Activated CD4-positive, alpha-beta memory T cell treated with anti-CD3 and anti-CD28 coated beads, Interleukin-2, amount 10 ng/mL, durations not matched to agents 7 days and 5 days (primary cell): ENCODE measurements at regions not wholly inside any gene's neighbourhood (a gene's known extent, or its start where the extent isn't known, plus 50 kb on each side); places are given as distances from the start of the nearest gene placed in this dataset.

Experiments
- CTCF ChIA-PET: fragments of 350-600 bp; sonication (Branson Sonifier 250); formaldehyde crosslinking; loops from one replicate; lab custom pipeline; 2021; ENCODE audit warnings: antibody characterized with exemption, inconsistent platforms; lab: Charles Lee
- POLR2A ChIA-PET: fragments of 350-600 bp; sonication (Branson Sonifier 250); formaldehyde crosslinking; loops from one replicate; lab custom pipeline; 2021; ENCODE audit warnings: antibody characterized with exemption; lab: Charles Lee
- DNase-seq: peaks from one replicate; pipeline ENCODE4 v3.0.0-alpha.2; 2020
- H3K27ac Mint-ChIP-seq: one replicate; pipeline ENCODE4 v1.8.0; 2021; ENCODE audit warnings: mild to moderate bottlenecking, mixed read lengths
- H3K27me3 Mint-ChIP-seq: one replicate; pipeline ENCODE4 v1.8.0; 2021; ENCODE audit warnings: mixed read lengths
- H3K36me3 Mint-ChIP-seq: one replicate; pipeline ENCODE4 v1.8.0; 2021; ENCODE audit warnings: low read depth, mixed read lengths
- H3K4me1 Mint-ChIP-seq: one replicate; pipeline ENCODE4 v1.8.0; 2021; ENCODE audit warnings: mixed read lengths
- H3K4me3 Mint-ChIP-seq: one replicate; pipeline ENCODE4 v1.8.0; 2021; ENCODE audit warnings: mild to moderate bottlenecking, mixed read lengths
- H3K9me3 Mint-ChIP-seq: one replicate; pipeline ENCODE4 v1.8.0; 2021; ENCODE audit warnings: mixed read lengths

GRCh38 chr12:4119157-4119761 lies 154.3 kb upstream of the CCND2 start:
- Mint-ChIP-seq H3K27ac (peak overlapping the region; percentile 90), H3K4me1 (peaks cover 63% of the 10 kb centered on the region), H3K4me3 (peak overlapping the region; percentile 63), H3K36me3 (no peaks in the 10 kb centered on the region), H3K9me3 (no peaks in the 10 kb centered on the region), H3K27me3 (peaks cover 8% of the 10 kb centered on the region)
- peak; percentile 56 for DNase-seq
- ChIA-PET CTCF (interaction anchor here (0.6 to 7.8 kb wide), 6 partner anchors 12 to 182 kb away, joined by 3 to 78 read pairs (median 20); no protein-coding TSS in a partner anchor), POLR2A (interaction anchor here (0.7 to 12.1 kb wide), 7 partner anchors 11 to 158 kb away, joined by 3 to 170 read pairs (median 6); partner anchors contain the start of gene CCND2)

GRCh38 chr12:4118601-4119156 lies 154.9 kb upstream of the CCND2 start:
- POLR2A ChIA-PET: interaction anchor here (1.0 to 12.1 kb wide), 10 partner anchors 11 to 163 kb away, joined by 3 to 170 read pairs (median 10); partner anchors contain the start of gene CCND2
- H3K4me1 Mint-ChIP-seq: peaks cover 66% of the 10 kb centered on the region
- H3K27me3 Mint-ChIP-seq: peaks cover 8% of the 10 kb centered on the region
- peak overlapping the region; percentile 63 for H3K4me3 Mint-ChIP-seq
- peak overlapping the region; percentile 90 for H3K27ac Mint-ChIP-seq
- H3K36me3 Mint-ChIP-seq: no peaks in the 10 kb centered on the region
- DNase-seq: no peak
- CTCF ChIA-PET: interaction anchor here (0.6 to 7.8 kb wide), 7 partner anchors 12 to 222 kb away, joined by 3 to 78 read pairs (median 5); no protein-coding TSS in a partner anchor
- no peaks in the 10 kb centered on the region for H3K9me3 Mint-ChIP-seq

GRCh38 chr12:4118017-4118510 lies 155.5 kb upstream of the CCND2 start:
- peaks cover 8% of the 10 kb centered on the region for H3K27me3 Mint-ChIP-seq
- H3K9me3 Mint-ChIP-seq: no peaks in the 10 kb centered on the region
- H3K4me1 Mint-ChIP-seq: peaks cover 72% of the 10 kb centered on the region
- POLR2A ChIA-PET: interaction anchor here (0.7 to 12.1 kb wide), 13 partner anchors 10 to 164 kb away, joined by 3 to 170 read pairs (median 4); partner anchors contain the start of gene CCND2
- CTCF ChIA-PET: interaction anchor here (0.8 to 7.8 kb wide), 8 partner anchors 11 to 221 kb away, joined by 3 to 78 read pairs (median 4); partner anchors contain the start of gene CCND2
- H3K36me3 Mint-ChIP-seq: no peaks in the 10 kb centered on the region
- peak overlapping the region; percentile 63 for H3K4me3 Mint-ChIP-seq
- DNase-seq: no peak
- H3K27ac Mint-ChIP-seq: peak overlapping the region; percentile 90

GRCh38 chr12:4117386-4118016 lies 156.1 kb upstream of the CCND2 start:
- Mint-ChIP-seq H3K27ac (peak overlapping the region; percentile 90), H3K36me3 (peaks cover 2% of the 10 kb centered on the region), H3K4me3 (peak overlapping the region; percentile 63), H3K9me3 (no peaks in the 10 kb centered on the region), H3K27me3 (peaks cover 8% of the 10 kb centered on the region), H3K4me1 (peaks cover 77% of the 10 kb centered on the region)
- ChIA-PET CTCF (interaction anchor here (0.8 to 7.8 kb wide), 8 partner anchors 10 to 221 kb away, joined by 3 to 78 read pairs (median 4); partner anchors contain the start of gene CCND2), POLR2A (interaction anchor here (0.7 to 12.1 kb wide), 13 partner anchors 10 to 176 kb away, joined by 3 to 170 read pairs (median 5); partner anchors contain the start of gene CCND2)
- no peak for DNase-seq

- DNase-seq: no peak
- peaks cover 11% of the 10 kb centered on the region for H3K36me3 Mint-ChIP-seq
- peaks cover 86% of the 10 kb centered on the region for H3K4me1 Mint-ChIP-seq
- peak overlapping the region; percentile 90 for H3K27ac Mint-ChIP-seq
- H3K4me3 Mint-ChIP-seq: peak overlapping the region; percentile 60
- CTCF ChIA-PET: interaction anchor here (0.5 to 7.8 kb wide), 9 partner anchors 9 to 162 kb away, joined by 3 to 78 read pairs (median 3); partner anchors contain the start of gene CCND2
- POLR2A ChIA-PET: interaction anchor here (0.6 to 12.1 kb wide), 12 partner anchors 9 to 177 kb away, joined by 3 to 170 read pairs (median 10); partner anchors contain the start of gene CCND2
- H3K27me3 Mint-ChIP-seq: peaks cover 8% of the 10 kb centered on the region
- no peaks in the 10 kb centered on the region for H3K9me3 Mint-ChIP-seq
Observed at GRCh38 chr12:4116251-4117111, 157.1 kb upstream of the CCND2 start.

- DNase-seq: no peak
- ChIA-PET POLR2A (interaction anchor here (1.2 to 12.1 kb wide), 9 partner anchors 8 to 172 kb away, joined by 3 to 170 read pairs (median 17); partner anchors contain the start of gene CCND2), CTCF (interaction anchor here (0.8 to 7.8 kb wide), 13 partner anchors 8 to 230 kb away, joined by 3 to 78 read pairs (median 3); no protein-coding TSS in a partner anchor)
- Mint-ChIP-seq H3K4me1 (peaks cover 87% of the 10 kb centered on the region), H3K27ac (peak overlapping the region; percentile 61), H3K9me3 (no peaks in the 10 kb centered on the region), H3K27me3 (peaks cover 3% of the 10 kb centered on the region), H3K4me3 (peak overlapping the region; percentile 60), H3K36me3 (peaks cover 12% of the 10 kb centered on the region)
Observed at GRCh38 chr12:4115570-4115969, 158.0 kb upstream of the CCND2 start.

- POLR2A ChIA-PET: interaction anchor here (0.8 to 12.1 kb wide), 9 partner anchors 8 to 172 kb away, joined by 3 to 170 read pairs (median 17); partner anchors contain the start of gene CCND2
Observed at GRCh38 chr12:4114986-4115385, 158.6 kb upstream of the CCND2 start.

GRCh38 chr12:4112734-4113325 lies 160.7 kb upstream of the CCND2 start:
- no peak for DNase-seq
- Mint-ChIP-seq H3K9me3 (no peaks in the 10 kb centered on the region), H3K36me3 (peaks cover 12% of the 10 kb centered on the region), H3K4me3 (no peak overlapping the region), H3K27ac (no peak overlapping the region), H3K4me1 (peaks cover 81% of the 10 kb centered on the region), H3K27me3 (no peaks in the 10 kb centered on the region)
- ChIA-PET POLR2A (interaction anchor here (1.0 to 12.1 kb wide), 4 partner anchors 30 to 164 kb away, joined by 3 to 170 read pairs (median 5); partner anchors contain the start of gene CCND2), CTCF (interaction anchor here (0.9 to 7.8 kb wide), 3 partner anchors 31 to 164 kb away, joined by 3 to 78 read pairs (median 4); no protein-coding TSS in a partner anchor)

More at GRCh38 chr12:4114986-4115385, 158.6 kb upstream of the CCND2 start:
- peaks cover 12% of the 10 kb centered on the region for H3K36me3 Mint-ChIP-seq
- DNase-seq: peak; percentile 70
- H3K4me3 Mint-ChIP-seq: peak overlapping the region; percentile 43
- H3K27me3 Mint-ChIP-seq: no peaks in the 10 kb centered on the region
- peaks cover 84% of the 10 kb centered on the region for H3K4me1 Mint-ChIP-seq
- no peaks in the 10 kb centered on the region for H3K9me3 Mint-ChIP-seq
- CTCF ChIA-PET: interaction anchor here (0.6 to 7.8 kb wide), 11 partner anchors 8 to 229 kb away, joined by 3 to 78 read pairs (median 5); partner anchors contain the start of gene CCND2
- peak overlapping the region; percentile 38 for H3K27ac Mint-ChIP-seq

GRCh38 chr12:4112290-4112689 lies 161.3 kb upstream of the CCND2 start:
- H3K4me3 Mint-ChIP-seq: no peak overlapping the region
- H3K4me1 Mint-ChIP-seq: peaks cover 80% of the 10 kb centered on the region
- H3K27me3 Mint-ChIP-seq: no peaks in the 10 kb centered on the region
- POLR2A ChIA-PET: interaction anchor here (1.0 to 12.1 kb wide), 4 partner anchors 30 to 165 kb away, joined by 3 to 170 read pairs (median 5); partner anchors contain the start of gene CCND2
- CTCF ChIA-PET: interaction anchor here (7.8 kb wide), 1 partner anchor 31 kb away, joined by 78 read pairs; no protein-coding TSS in a partner anchor
- no peak for DNase-seq
- H3K27ac Mint-ChIP-seq: no peak overlapping the region
- H3K36me3 Mint-ChIP-seq: peaks cover 12% of the 10 kb centered on the region
- H3K9me3 Mint-ChIP-seq: no peaks in the 10 kb centered on the region

GRCh38 chr12:4111010-4111409 lies 162.6 kb upstream of the CCND2 start:
- H3K4me1 Mint-ChIP-seq: peaks cover 81% of the 10 kb centered on the region
- H3K9me3 Mint-ChIP-seq: no peaks in the 10 kb centered on the region
- H3K4me3 Mint-ChIP-seq: no peak overlapping the region
- peaks cover 12% of the 10 kb centered on the region for H3K36me3 Mint-ChIP-seq
- no peak overlapping the region for H3K27ac Mint-ChIP-seq
- no peaks in the 10 kb centered on the region for H3K27me3 Mint-ChIP-seq
- ChIA-PET CTCF (interaction anchor here (1.1 to 2.8 kb wide), 2 partner anchors 31 to 165 kb away, joined by 4 to 9 read pairs; no protein-coding TSS in a partner anchor), POLR2A (interaction anchor here (2.0 to 12.1 kb wide), 3 partner anchors 31 to 160 kb away, joined by 6 to 170 read pairs (median 9); partner anchors contain the start of gene CCND2)
- no peak for DNase-seq
